HK-2 (cell line): ENCODE measurements at regions not wholly inside any gene's neighbourhood (a gene's known extent, or its start where the extent isn't known, plus 50 kb on each side); places are given as distances from the start of the nearest gene placed in this dataset.
"Not testable (repeated sequence)": the region's sequence is repeated elsewhere in the genome, so short reads cannot be mapped to it uniquely, and the experiment has no call there.

Experiments used
- DNase-seq: peaks from one replicate; pipeline ENCODE4 v3.0.0-alpha.2; 2018; ENCODE audit not compliant: unreplicated experiment

- DNase-seq: peak; percentile 6
Observed at GRCh38 chr2:149715005-149715592, 127.5 kb upstream of the MMADHC start.

- DNase-seq: no peak
Observed at GRCh38 chr2:149709496-149710263, 122.1 kb upstream of the MMADHC start.

- no peak for DNase-seq
Observed at GRCh38 chr2:149703281-149703680, 115.7 kb upstream of the MMADHC start.

DNA sequence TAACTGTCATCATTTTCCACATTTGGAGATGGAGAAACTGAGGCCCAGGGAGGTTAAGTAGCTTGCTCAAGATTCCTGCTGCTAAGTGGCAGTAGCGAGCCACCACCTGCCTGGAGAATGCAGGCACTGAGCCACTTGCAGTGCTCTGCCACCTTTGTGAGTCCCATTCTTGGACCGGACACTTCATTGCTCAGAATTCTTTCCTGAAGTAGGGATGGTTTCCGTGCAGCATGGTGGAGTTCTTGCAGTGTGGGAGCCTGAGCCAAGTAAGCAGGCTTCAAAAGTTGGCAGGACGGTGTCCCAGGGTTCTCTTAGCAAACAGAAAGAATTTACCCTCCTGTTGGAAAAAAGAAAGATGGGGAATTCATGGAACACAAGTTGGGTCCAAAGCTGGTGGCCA lies 115.0 kb upstream of the MMADHC start:
- no peak for DNase-seq

GRCh38 chr2:149701241-149701640 lies 113.7 kb upstream of the MMADHC start:
- DNase-seq: no peak

DNA sequence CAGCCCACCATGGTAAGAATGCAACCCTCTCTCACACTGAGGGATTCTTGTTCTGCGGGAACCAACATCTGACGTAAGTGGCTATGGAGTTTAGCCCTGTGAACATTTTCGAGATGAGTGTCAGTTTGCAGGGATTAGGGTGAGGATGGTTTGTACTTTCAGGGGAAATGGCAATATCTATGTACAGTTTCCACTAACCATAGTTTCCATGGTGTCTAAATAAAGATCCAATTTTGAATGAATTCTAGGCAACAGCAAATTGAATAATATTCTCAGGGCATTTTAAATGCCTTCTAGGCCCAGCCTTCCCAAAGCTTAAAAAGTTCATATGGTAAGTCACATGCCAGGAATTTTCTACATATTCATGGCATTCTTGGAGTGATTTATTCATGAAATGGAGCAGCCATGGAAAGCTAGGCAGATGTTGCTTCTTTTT lies 105.4 kb upstream of the MMADHC start:
- no peak for DNase-seq

DNA sequence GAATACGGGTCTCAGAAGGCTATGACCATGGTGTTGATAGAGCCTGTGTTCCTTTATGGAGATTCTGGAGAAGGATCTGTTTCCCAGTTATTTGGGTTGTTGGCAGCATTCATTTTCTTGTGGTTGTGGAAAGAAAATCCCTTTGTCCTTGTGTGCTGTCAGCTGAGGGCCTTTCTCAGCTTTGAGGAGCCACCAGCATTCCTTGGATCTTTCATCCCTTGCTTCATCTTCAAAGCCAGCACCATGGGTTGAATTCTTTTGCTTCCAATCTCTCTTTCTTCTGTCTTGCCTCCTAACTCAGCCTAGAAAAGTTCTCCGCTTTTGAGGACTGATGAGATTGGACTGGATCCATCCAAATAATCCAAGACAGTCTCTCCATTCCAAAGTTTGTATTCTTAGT lies 103.2 kb upstream of the MMADHC start:
- DNase-seq: no peak

- DNase-seq: no peak
Observed at GRCh38 chr2:149687052-149687427, 99.5 kb upstream of the MMADHC start.

DNA sequence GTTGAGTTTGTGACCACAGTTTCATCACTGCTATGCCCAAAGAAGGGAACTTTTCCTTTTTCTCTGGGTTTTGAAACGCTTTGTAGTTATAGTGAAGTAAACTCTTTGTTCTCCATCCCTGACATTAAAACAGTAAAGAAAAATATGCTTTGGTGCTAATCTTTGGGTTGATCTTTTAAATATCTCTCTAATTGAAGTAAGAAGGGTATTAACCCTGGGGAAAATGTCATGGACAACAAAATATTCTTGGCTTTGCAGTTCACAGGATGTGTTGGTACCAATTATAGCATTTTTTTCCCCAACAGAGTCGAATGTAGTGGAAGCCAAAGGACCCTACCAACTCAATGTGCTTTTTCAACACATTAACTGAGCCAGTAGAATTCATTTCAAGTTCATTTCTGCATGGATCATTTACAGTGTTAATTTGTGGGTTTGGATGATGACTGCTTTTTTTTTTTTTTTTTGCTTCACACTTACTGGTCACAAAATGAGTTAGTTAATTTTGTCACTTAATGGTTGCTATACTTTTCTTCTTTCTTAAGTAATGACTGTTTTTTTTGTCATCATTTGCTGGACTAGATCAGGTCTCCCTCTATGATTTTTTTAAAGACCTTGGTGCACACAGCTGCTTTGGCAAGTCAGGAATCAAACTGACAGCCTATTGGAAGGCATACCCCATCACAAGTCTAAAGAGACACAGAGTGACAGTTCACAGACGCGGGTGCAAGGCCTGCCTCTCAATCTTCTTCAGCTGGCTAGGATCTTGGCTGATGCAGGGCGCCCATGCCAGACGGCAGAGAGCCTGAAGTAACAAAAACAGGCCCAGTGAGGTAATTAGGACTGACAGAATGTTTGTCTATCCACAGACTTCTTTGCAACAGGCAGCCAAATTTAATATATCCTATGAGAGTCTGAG lies 98.8 kb upstream of the MMADHC start:
- no peak for DNase-seq

GRCh38 chr2:149685401-149685800 lies 97.8 kb upstream of the MMADHC start:
- DNase-seq: not testable (repeated sequence)

- peak; percentile 1 for DNase-seq
Observed at GRCh38 chr2:149679286-149679685, 91.7 kb upstream of the MMADHC start.

GRCh38 chr2:149677416-149677815 lies 89.8 kb upstream of the MMADHC start:
- DNase-seq: no peak

DNA sequence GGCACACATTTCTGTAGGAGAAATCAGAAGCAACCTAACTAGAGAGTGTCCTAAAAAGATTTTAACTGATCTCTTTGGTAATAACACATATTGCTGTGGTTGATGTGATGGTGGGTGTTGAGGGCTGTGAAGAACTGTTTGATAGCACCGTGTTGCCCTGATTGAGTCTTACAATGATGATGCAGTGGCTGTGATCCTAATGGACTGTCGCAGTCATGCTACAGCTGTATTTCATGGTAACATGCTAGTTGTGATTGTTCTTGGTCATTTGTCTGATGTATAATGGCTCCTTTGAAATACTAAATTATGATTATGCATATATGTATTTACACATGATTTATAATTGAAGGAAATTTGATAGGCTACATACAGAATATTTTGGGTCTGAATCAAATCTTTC lies 82.5 kb upstream of the MMADHC start:
- no peak for DNase-seq

DNA sequence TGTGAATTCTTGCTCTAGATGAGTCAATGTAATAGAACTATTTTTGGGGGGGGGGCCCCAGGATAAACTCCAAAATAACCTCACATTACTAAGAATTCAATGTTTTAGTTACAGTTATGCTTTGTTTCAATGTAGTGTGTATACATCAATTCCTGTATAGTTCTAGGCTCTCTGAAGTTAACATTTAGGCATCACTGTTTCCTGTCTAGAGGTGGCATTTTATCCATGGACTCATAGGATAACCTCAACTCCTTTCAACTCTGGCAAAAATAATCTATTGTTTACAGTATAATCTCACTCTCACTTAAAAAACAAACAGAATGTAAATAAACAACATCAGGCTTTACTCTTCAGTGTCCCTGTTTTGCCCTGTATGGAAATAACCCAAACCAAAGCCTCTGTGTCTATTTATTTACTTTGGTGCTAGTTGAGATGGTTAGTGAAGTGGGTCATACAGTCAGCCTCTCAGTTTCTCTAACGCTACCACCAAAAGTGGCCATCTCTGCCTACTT lies 79.3 kb upstream of the MMADHC start:
- DNase-seq: no peak

DNA sequence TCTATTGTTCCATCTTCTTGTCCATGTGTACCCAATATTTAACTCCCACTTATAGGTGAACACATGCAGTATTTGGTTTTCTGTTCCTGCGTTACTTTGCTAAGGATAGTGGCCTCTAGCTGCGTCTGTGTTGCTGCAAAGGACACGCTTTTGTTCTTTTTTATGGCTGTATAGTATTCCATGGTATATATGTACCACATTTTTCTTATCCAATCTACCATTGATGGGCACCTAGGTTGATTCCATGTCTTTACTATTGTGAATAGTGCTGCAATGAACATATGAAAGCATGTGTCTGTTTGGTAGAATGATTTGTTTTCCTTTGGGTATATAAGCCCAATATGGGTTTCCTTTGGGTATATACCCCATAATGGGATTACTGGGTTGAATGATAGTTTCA lies 77.3 kb upstream of the MMADHC start:
- DNase-seq: no peak

- DNase-seq: no peak
Observed at GRCh38 chr2:149662556-149662955, 75.0 kb upstream of the MMADHC start.

GRCh38 chr2:149661844-149662243 lies 74.3 kb upstream of the MMADHC start:
- DNase-seq: no peak

- DNase-seq: no peak
Observed at GRCh38 chr2:149658553-149658952, 71.0 kb upstream of the MMADHC start.

DNA sequence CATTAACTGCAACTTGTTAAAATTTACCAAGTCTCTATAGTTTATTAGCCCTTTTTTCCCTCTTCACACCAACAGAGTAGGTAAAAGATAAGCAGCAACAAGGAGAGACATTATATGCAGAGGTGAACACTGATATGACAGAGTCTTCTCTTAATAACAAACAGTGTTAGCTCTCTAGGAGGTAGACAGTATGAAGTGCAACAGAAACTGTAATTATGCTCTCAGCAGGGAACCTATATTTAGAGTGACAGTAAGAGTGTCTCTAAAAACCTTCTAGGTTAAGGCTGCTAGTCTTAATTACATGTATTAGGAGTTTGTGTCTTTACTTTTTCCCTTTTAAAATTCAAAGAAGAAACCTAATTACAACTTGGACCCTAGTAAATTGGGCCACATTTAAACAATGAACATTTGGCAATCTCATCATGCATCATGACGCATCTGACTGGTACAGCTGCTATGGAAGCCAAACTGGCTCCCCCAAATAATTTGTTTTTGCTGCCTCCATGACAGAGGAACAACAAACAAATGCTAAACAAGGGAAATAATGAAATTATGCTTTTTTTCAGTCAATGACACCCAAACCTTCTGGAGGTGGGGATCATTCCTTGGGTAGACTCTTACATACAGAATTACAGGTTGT lies 69.9 kb upstream of the MMADHC start:
- DNase-seq: no peak

GRCh38 chr2:149656996-149657395 lies 69.4 kb upstream of the MMADHC start:
- no peak for DNase-seq

GRCh38 chr2:149653831-149654445 lies 66.4 kb upstream of the MMADHC start:
- no peak for DNase-seq
